Retinal pigment epithelial cell (primary cell): ENCODE measurements at regions not wholly inside any gene's neighbourhood (a gene's known extent, or its start where the extent isn't known, plus 50 kb on each side); places are given as distances from the start of the nearest gene placed in this dataset.

Source experiments
- DNase-seq: peaks from one replicate; pipeline ENCODE4 v3.0.0-alpha.2; 2010; ENCODE audit warnings: low read depth
- H3K4me3 ChIP-seq: 2 replicates; pipeline ENCODE4 v1.5.1; 2011; ENCODE audit warnings: mild to moderate bottlenecking, low read length, control low read depth, moderate library complexity
- CTCF ChIP-seq: conservative IDR thresholded peaks from 2 replicates; pipeline ENCODE4 v1.5.1; 2011; ENCODE audit warnings: low read depth, low read length, control low read depth, inconsistent platforms

GRCh38 chr6:98118397-98119045, 715.9 kb upstream of the POU3F2 start:
- no peak for TF ChIP-seq CTCF
- H3K4me3 ChIP-seq: peak overlapping the region; percentile 22

GRCh38 chr6:98124171-98124570, 710.2 kb upstream of the POU3F2 start:
- TF ChIP-seq CTCF: no peak
- DNase-seq: no peak
- H3K4me3 ChIP-seq: no peak overlapping the region

More at GRCh38 chr6:98118397-98119045, 715.9 kb upstream of the POU3F2 start:
- DNase-seq: peak; percentile 20

GRCh38 chr6:98131290-98131990, 702.9 kb upstream of the POU3F2 start:
- H3K4me3 ChIP-seq: no peak overlapping the region
- no peak for TF ChIP-seq CTCF
- DNase-seq: no peak

- DNase-seq: no peak
- H3K4me3 ChIP-seq: no peak overlapping the region
- no peak for TF ChIP-seq CTCF
Observed at GRCh38 chr6:98136333-98136732, 698.0 kb upstream of the POU3F2 start.

GRCh38 chr6:98137391-98137790, 697.0 kb upstream of the POU3F2 start:
- DNase-seq: no peak
- H3K4me3 ChIP-seq: no peak overlapping the region
- TF ChIP-seq CTCF: no peak

GRCh38 chr6:98142839-98143238, 691.5 kb upstream of the POU3F2 start:
- TF ChIP-seq CTCF: no peak
- DNase-seq: no peak
- no peak overlapping the region for H3K4me3 ChIP-seq

GRCh38 chr6:98146656-98147055, 687.7 kb upstream of the POU3F2 start:
- no peak for TF ChIP-seq CTCF
- DNase-seq: no peak

More at GRCh38 chr6:98146656-98147055, 687.7 kb upstream of the POU3F2 start:
- H3K4me3 ChIP-seq: no peak overlapping the region
